ENCODE measurements at regions not wholly inside any gene's neighbourhood (a gene's known extent, or its start where the extent isn't known, plus 50 kb on each side); places are given as distances from the start of the nearest gene placed in this dataset.

GRCh38 chr18:51603111-51603510, 405.6 kb upstream of the MEX3C start:
- Histone ChIP-seq H3K9me3 (peaks cover 0 to 3% (median 0%) of the 10 kb centered on the region in 4 donors), H3K27me3 (no peaks in the 10 kb centered on the region), H3K27ac (no peak overlapping the region), H3K4me3 (no peak overlapping the region), H3K4me1 (no peaks in the 10 kb centered on the region), H3K36me3 (no peaks in the 10 kb centered on the region)
- intact Hi-C loops (cut with DNase I; ENCODE audit: low total_unique reads): no loop called here
- no peak for DNase-seq
- TF ChIP-seq POLR2A (IDR thresholded peaks at IDR 0.05): no peak
- no peak for TF ChIP-seq POLR2AphosphoS5 (IDR thresholded peaks at IDR 0.05)
- TF ChIP-seq CTCF (IDR thresholded peaks at IDR 0.05): no peak
- TF ChIP-seq EP300 (IDR thresholded peaks at IDR 0.05): no peak

GRCh38 chr18:51603551-51603950, 406.1 kb upstream of the MEX3C start:
- TF ChIP-seq EP300 (IDR thresholded peaks at IDR 0.05) (no peak), POLR2A (IDR thresholded peaks at IDR 0.05) (no peak), CTCF (IDR thresholded peaks at IDR 0.05) (no peak), POLR2AphosphoS5 (IDR thresholded peaks at IDR 0.05) (no peak)
- Histone ChIP-seq H3K27ac (no peak overlapping the region), H3K4me3 (no peak overlapping the region), H3K9me3 (no peaks in the 10 kb centered on the region), H3K27me3 (no peaks in the 10 kb centered on the region), H3K36me3 (no peaks in the 10 kb centered on the region), H3K4me1 (no peaks in the 10 kb centered on the region)
- intact Hi-C loops (cut with DNase I; ENCODE audit: low total_unique reads): no loop called here
- 25 to 51% (median 40%) methylated on average over 4 of the region's 4 CpGs for WGBS, 5 donors
- DNase-seq: no peak

- Histone ChIP-seq H3K4me1 (peaks cover 0 to 6% (median 0%) of the 10 kb centered on the region in 4 donors), H3K4me3 (no peak overlapping the region), H3K36me3 (no peaks in the 10 kb centered on the region), H3K27me3 (no peaks in the 10 kb centered on the region), H3K27ac (no peak overlapping the region), H3K9me3 (no peaks in the 10 kb centered on the region)
- no peak for DNase-seq
- 77 to 90% (median 83%) methylated on average over 1 of the region's 1 CpG for WGBS, 5 donors
- no peak for TF ChIP-seq POLR2AphosphoS5 (IDR thresholded peaks at IDR 0.05)
- TF ChIP-seq CTCF (IDR thresholded peaks at IDR 0.05): no peak
- no peak for TF ChIP-seq POLR2A (IDR thresholded peaks at IDR 0.05)
- TF ChIP-seq EP300 (IDR thresholded peaks at IDR 0.05): no peak
- intact Hi-C loops (cut with DNase I; ENCODE audit: low total_unique reads): no loop called here
These were observed 413.0 kb upstream of the MEX3C start for GRCh38 chr18:51610481-51610880.

- TF ChIP-seq EP300 (IDR thresholded peaks at IDR 0.05) (no peak), CTCF (IDR thresholded peaks at IDR 0.05) (no peak), POLR2AphosphoS5 (IDR thresholded peaks at IDR 0.05) (no peak), POLR2A (IDR thresholded peaks at IDR 0.05) (no peak)
- Histone ChIP-seq H3K4me3 (no peak overlapping the region), H3K36me3 (no peaks in the 10 kb centered on the region), H3K27ac (no peak overlapping the region), H3K27me3 (no peaks in the 10 kb centered on the region), H3K9me3 (no peaks in the 10 kb centered on the region), H3K4me1 (peaks cover 0 to 6% (median 0%) of the 10 kb centered on the region in 4 donors)
- 66 to 84% (median 78%) methylated on average over 1 of the region's 1 CpG for WGBS, 5 donors
- no peak for DNase-seq
- intact Hi-C loops (cut with DNase I; ENCODE audit: low total_unique reads): no loop called here
These were observed 413.8 kb upstream of the MEX3C start for GRCh38 chr18:51611326-51611725.

Data from stomach (tissue), 8 donors.